ENCODE measurements at regions not wholly inside any gene's neighbourhood (a gene's known extent, or its start where the extent isn't known, plus 50 kb on each side); places are given as distances from the start of the nearest gene placed in this dataset.
"Not testable (repeated sequence)": the region's sequence is repeated elsewhere in the genome, so short reads cannot be mapped to it uniquely, and the experiment has no call there.

DNA sequence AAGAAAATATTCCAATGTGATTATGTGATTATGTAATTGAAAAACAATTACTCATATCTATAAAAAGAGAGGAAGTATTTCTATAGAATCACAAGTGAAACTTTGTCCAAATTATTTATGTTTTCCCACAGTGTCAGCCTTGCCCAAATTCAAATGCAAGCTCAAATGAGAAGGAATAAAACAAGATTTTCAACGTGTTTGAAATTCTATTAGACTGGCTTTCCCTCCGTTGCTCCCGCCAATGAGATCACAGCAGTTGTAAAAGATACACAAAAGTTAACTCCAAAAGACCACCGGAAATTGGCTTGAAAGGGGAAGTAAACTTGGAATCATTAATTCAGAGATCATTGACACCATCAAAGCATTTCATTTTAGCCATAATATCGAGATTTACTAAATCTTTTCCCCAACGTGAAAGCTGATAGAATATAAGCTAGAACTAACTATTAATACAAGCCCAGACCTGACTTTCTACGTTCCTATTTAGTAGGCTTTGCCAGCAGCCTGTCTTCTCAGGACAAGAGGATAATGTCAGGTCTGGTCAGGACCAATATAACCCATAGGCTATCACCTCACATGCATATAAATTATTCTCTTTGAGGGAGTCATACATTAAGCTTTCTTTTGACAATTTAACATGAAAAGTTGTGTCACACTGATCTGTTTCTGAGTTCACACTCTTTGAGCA is 222.6 kb upstream of the CHAC2 start:
- DNase-seq (ENCODE audit: extremely low spot score, insufficient read length, low read depth) (no peak), FAIRE-seq (no peak)

- DNase-seq (ENCODE audit: extremely low spot score, insufficient read length, low read depth) (no peak), FAIRE-seq (no peak)
Measured at GRCh38 chr2:53543083-53543482, 224.5 kb upstream of the CHAC2 start.

GRCh38 chr2:53536583-53537361 is 230.8 kb upstream of the CHAC2 start:
- no peak for DNase-seq (ENCODE audit: extremely low spot score, insufficient read length, low read depth)
- FAIRE-seq, result no peak

GRCh38 chr2:53535234-53535840 is 232.3 kb upstream of the CHAC2 start:
- DNase-seq (ENCODE audit: extremely low spot score, insufficient read length, low read depth), result no peak
- no peak for FAIRE-seq

- no peak for FAIRE-seq
Measured at GRCh38 chr2:53530126-53530525, 237.5 kb upstream of the CHAC2 start.

DNA sequence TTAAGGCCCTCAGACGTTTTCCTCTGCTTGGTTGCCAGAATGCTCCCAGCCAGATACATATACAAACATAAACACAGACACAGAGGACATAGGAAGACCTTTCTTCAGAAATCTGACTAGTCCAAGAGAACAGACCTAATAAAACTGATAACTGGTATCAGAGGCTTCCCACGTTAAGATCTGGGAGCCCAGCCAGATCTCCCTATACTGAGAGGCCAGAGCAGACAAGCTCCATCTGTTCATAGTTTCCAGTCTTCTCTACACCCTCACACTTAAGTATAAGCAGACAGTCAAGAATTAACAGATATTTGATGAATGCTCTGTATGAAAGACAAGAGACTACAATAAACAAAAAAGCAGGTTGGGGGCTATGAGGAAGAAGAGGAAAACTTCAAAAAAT is 240.5 kb upstream of the CHAC2 start:
- FAIRE-seq, result no peak
- DNase-seq (ENCODE audit: extremely low spot score, insufficient read length, low read depth), result no peak

More at GRCh38 chr2:53530126-53530525, 237.5 kb upstream of the CHAC2 start:
- no peak for DNase-seq (ENCODE audit: extremely low spot score, insufficient read length, low read depth)

DNA sequence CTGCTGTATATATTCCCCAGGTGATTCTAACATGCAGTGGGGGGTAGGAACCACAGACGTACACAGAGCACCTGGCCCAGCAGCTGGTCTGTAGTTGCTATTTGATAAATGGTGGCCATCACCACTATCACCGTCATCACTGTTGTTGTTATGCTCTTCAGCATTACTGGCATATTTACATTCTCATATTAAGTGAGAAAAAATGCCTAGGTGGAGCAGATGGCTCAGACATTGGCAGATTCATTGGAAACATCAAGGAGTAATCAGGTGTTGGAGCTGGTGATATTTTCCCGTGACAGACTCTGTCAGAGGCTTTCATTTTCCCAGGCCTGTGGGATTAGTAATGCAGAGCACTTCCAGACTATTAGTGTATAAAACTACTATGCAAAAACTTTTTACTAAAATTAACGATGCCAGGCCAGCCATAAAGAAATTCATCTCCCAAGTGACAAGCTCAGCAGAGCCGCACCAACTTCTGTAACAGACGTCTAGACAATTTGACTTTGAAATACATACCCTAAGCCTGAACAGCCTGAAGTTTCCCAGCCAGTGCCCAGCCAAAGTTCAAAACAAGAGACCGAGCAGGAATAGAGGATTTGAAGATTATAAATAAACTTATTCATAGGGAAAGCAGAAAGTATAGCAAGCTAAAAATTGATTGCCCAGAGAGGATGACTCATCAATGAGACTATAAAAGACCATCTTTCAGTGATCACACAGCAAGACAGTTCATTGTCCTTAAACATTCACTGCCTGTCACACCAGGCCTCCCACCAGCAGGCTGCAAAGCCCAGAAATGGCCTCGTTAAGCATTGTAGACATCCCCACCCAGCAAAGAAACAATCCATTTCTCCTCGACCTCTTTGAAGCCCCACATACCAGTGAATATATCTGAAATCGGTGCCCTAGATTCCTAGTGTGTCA is 247.4 kb upstream of the CHAC2 start:
- no peak for FAIRE-seq
- no peak for DNase-seq (ENCODE audit: extremely low spot score, insufficient read length, low read depth)

DNA sequence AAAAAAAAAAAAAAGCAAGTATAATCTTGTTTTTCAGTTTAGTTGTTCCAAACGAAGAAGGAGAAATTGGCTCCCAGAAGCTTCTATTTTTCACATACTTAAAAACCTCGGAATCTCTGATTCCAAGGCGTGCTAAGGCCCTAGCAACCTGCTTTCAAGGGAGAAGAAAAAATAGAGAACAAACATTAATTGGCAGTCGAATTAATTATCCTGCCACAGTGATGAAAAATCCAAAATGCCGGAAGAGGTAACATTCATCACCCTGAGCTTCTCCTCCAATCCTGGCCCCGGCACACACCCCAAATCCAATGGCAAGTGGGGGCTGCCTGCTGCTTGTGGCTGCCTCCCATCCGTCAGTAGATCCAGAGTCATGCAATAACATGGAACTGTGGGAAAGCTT is 250.2 kb upstream of the CHAC2 start:
- FAIRE-seq (no peak), DNase-seq (ENCODE audit: extremely low spot score, insufficient read length, low read depth) (no peak)

GRCh38 chr2:53516650-53517049 is 251.0 kb upstream of the CHAC2 start:
- no peak for FAIRE-seq
- no peak for DNase-seq (ENCODE audit: extremely low spot score, insufficient read length, low read depth)

GRCh38 chr2:53515435-53516332 is 251.9 kb upstream of the CHAC2 start:
- DNase-seq (ENCODE audit: extremely low spot score, insufficient read length, low read depth), result no peak
- no peak for FAIRE-seq

DNA sequence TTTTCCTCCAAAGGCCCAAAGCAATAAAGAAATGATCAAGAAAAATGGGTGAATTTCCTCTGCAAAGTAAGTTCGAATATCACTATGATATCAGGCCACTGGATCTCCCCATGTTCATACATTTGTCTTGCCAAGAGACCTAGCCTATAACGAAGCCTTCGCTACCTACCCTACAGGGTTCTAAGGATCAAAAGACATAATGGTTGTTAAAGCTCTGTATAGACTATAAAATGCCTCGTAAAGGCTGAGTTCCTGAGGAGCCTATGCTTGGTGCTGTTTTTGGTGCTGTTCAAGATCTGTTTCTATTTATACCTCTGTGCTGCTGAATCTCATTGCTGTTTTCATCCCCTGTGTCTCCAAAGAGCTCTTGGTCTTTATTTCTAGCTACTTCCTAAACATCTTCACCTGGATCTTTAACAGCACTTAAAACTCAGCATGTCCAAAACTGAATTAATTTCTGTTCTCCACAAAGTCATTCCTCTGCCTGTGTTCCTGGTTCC is 254.4 kb upstream of the CHAC2 start:
- FAIRE-seq (no peak), DNase-seq (ENCODE audit: extremely low spot score, insufficient read length, low read depth) (no peak)

- DNase-seq (ENCODE audit: extremely low spot score, insufficient read length, low read depth) (no peak), FAIRE-seq (no peak)
Measured at GRCh38 chr2:53512071-53512826, 255.4 kb upstream of the CHAC2 start.

GRCh38 chr2:53511549-53511948 is 256.1 kb upstream of the CHAC2 start:
- FAIRE-seq, result no peak
- DNase-seq (ENCODE audit: extremely low spot score, insufficient read length, low read depth), result no peak

DNA sequence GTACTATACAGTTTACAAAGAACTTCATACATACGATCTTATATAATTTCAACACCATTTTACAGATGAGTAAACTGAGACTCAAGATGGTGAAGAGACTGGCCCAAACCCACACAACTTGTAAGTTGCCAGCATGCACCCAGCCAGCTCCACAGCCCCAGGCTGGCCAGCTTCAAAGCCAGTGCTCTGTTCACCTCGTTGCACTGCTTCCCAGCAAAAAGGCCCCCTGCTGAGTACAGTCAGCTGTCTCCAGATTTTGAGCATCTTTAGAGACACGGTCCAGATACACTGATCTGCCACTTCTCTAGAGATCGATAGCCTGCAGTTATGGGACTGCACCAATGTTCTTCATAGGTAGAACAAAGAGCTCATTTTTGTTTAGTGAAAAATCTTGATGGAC is 257.2 kb upstream of the CHAC2 start:
- no peak for DNase-seq (ENCODE audit: extremely low spot score, insufficient read length, low read depth)
- no peak for FAIRE-seq

DNA sequence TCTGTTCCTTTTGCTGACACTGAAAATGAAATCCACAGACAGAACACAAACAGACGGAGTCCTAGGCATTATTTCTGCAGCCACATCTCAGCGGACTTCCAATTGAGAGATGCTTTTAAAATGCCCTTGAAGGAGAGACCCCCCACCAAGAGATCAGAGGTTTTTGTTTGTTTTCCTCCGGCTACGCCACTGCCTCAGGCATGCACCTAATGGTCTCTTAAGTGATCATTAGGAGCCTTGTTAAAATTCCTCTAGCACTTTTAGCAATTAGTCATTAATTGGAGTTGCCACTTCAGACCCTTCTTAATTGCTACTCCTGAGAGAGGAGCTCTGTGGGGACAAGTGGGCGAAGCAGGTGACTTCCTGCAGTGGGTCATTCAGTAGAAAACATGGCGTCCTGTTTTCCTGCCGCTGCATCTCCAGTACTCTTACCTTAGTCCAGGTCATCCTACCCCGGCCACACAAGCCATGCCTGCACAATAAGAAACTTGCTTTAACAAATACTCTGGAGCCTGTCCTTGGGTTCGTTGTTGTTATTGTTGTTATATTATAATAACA is 257.7 kb upstream of the CHAC2 start:
- no peak for DNase-seq (ENCODE audit: extremely low spot score, insufficient read length, low read depth)

DNA sequence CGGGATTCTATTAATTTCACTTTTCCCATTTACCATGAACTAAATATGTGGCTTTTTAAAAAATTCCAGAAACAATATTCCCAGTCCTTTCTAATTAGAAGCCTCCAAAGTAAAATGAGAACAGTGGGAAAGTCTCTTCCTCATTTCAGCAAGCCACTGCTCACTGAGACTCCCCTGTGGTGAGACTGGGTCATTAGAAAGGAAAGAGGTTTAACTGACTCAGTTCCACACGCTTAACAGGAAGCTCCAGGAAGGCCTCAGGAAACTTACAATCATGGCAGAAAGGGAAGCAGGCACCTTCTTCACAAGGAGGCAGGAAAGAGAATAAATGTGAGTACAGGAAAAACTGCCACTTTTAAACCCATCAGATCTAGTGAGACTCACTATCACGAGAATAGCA is 258.9 kb upstream of the CHAC2 start:
- no peak for FAIRE-seq
- no peak for DNase-seq (ENCODE audit: extremely low spot score, insufficient read length, low read depth)

More for the DNA sequence above, 257.7 kb upstream of the CHAC2 start:
- FAIRE-seq, result no peak

DNA sequence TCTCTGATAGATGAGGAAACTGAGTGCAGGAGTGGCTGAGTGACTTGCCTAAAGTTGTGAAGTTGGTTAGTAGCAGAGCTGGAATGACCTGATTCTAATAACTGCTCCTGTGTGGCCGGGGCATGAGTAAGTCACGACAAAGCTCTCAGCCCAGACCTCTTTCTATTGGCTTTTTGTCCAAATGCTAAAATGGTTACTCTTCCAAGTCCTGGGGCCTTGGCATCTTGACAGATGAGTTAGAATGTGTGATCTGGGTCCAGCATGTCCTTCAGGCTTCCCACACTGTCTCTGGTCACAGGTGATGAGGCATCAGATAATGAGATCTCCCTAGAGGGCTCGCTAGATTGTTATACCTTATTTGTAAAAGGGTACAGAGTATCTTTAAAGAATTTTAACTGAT is 260.5 kb upstream of the CHAC2 start:
- not testable (repeated sequence) for FAIRE-seq; DNase-seq (ENCODE audit: extremely low spot score, insufficient read length, low read depth)

DNA sequence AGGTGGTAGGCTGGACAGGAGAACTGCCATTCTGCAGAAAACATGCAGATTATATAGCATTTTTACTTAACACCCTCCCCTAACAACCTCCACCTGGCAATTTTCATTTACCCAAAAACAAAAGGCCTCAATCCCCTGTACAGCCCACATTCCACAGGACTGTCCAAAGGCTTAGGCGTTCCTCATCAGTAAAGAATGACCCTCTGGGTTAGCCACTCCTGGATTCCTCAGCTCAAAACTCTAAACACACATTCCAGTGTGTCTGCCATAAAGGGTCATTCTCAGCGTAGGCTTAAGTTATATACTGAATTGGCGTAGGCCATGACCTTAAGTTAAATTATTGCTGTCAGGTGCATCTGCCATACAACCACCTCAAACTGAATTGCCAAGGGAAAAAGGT is 261.8 kb upstream of the CHAC2 start:
- FAIRE-seq (no peak), DNase-seq (ENCODE audit: extremely low spot score, insufficient read length, low read depth) (no peak)

Measured in GM18507 (cell line).